Stimulated activated CD4-positive, alpha-beta T cell treated with anti-CD3 and anti-CD28 coated beads, Interleukin-12 subunit alpha, Interleukin-12 subunit beta, amount 100 ng/mL, for 24 hours (primary cell): ENCODE measurements at regions not wholly inside any gene's neighbourhood (a gene's known extent, or its start where the extent isn't known, plus 50 kb on each side); places are given as distances from the start of the nearest gene placed in this dataset.
A peak's percentile ranks its signal among the peaks of the same experiment; 100 is the strongest.
"Not testable (repeated sequence)": the region's sequence is repeated elsewhere in the genome, so short reads cannot be mapped to it uniquely, and the experiment has no call there.

ENCODE experiments used
- DNase-seq, 2 experiments: peaks; one replicate each; pipeline ENCODE4 v3.0.0-alpha.2; 2020; ENCODE audit warnings: low read depth in 2 of 2

DNA sequence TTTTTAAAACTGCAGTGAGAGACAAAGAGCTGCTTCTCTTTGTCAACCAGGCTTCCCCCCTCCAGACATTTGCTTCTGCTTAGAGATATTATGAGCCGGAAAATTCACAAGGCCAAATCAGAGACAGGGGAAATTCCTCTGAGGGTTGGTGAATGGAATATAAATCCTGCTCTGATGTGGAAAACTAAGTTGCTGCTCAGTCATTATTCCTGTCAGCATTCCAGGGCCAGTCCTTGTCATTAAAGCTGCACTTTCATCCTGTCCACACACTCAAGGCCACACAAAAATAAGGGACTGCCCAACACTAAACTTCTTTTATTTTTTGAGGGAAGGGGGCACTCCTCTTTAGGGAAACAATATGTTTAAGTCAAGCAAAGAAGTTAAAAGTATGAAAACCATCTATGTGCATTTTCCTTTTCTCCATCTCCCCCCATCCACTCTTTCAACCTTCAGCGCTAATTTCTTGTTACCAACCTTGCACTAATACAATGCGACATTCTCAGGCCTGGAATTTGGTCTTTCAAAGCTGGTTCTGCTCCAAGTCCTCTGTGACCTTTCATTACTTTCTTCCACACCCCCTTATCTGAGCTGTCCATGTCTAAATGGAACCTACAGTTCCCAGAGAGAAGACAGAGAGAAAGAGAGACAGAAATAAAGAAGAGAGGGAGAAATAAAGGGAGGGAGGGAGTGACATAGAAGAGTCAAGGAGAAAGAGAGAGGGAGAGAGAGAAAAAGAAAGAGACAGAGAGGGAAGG, 118.9 kb upstream of the S1PR3 start:
- DNase-seq = no peak

DNA sequence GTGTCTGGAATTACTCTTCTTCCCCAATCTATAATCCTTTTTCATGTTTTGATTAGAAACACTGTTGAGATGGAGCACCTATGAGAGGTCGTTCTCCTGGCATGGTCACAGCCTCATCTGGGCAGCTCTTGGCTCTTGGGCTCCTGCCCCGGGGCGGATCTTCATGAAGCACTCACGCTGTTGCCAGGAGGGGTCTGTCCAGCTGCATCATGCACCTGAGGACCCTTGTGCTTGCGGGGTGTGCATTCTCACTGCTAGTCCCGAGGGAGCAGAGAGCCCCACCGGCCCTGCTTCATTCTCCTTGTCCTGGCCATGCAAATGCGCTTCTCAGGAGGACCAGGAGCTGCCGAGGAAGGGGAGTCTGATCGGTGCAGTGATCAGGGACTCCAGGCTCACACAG, 117.6 kb upstream of the S1PR3 start:
- DNase-seq = no peak

GRCh38 chr9:88874391-88874790, 116.9 kb upstream of the S1PR3 start:
- no peak for DNase-seq

DNA sequence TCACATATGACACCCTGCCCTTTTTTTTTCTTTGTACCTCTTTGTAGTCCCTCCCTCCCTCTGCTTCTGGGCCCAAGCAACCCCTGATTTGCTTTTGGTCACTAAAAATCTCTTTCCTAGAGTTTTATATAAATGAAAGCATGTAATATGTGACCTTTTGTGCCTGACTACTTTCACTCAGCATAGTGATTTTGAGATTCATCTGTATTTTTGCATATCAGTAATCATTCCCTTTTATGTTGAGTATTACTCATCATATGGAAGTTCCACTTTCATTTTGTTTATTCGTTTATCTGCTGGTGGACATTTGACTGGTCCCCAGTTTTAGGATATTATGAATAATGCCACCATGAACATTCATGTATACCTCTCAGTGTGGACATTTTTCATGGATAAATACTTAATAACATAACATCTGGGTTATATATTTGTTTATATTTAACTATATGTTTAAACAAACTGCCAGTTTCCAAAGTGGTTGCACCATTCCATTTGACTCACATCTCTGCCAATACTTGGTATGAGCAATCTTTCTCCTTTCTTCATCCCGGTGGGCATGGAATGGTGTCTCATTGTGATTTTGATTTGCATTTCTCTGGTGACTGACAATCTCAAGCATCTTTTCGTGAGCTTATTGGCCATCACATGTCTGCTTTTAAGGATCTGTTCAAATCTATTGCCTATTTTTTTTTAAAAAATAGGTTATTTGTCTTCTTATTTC, 115.7 kb upstream of the S1PR3 start:
- no peak for DNase-seq

GRCh38 chr9:88880199-88880598, 111.1 kb upstream of the S1PR3 start:
- DNase-seq = no peak

DNA sequence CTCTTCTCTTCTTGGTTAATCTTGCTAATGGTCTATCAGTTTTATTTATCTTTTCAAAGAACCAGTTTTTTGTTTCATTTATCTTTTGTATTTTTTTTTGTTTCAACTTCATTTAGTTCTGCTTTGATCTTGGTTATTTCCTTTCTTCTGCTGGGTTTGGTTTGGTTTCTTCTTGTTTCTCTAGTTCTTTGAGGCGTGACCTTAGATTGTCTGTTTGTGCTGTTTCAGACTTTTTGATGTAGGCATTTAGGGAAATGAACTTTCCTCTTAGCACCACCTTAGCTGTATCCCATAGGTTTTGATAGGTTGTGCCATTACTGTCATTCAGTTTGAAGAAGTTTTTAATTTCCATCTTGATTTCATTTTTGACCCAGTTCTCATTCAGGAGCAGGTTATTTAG, 107.0 kb upstream of the S1PR3 start:
- not testable (repeated sequence) for DNase-seq

- not testable (repeated sequence) for DNase-seq
Observed at GRCh38 chr9:88886762-88887161, 104.5 kb upstream of the S1PR3 start.

- DNase-seq = no peak
Observed at GRCh38 chr9:88889386-88889785, 101.9 kb upstream of the S1PR3 start.

GRCh38 chr9:88890546-88890945, 100.7 kb upstream of the S1PR3 start:
- DNase-seq = no peak

GRCh38 chr9:88891040-88891439, 100.2 kb upstream of the S1PR3 start:
- DNase-seq = no peak

GRCh38 chr9:88892724-88893123, 98.5 kb upstream of the S1PR3 start:
- DNase-seq = no peak

DNA sequence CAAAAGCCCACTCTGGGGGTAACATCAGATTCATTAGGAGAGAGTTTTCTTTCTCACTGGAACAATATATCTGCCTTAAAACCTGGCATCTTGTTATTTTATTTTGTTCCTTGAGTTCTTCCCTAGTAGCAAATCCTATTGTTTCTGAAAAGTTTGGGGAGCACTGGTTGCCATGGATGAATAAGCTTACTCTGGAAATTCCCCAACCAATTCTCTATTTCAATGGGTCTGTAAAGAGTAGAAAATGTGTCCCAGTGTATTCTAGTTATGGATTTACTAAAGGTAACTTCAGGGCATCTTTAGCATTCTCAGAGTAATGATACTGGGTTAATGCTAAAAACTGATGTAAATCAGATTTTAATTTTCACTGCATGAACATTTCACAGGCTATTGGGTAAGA, 94.2 kb upstream of the S1PR3 start:
- DNase-seq = no peak

DNA sequence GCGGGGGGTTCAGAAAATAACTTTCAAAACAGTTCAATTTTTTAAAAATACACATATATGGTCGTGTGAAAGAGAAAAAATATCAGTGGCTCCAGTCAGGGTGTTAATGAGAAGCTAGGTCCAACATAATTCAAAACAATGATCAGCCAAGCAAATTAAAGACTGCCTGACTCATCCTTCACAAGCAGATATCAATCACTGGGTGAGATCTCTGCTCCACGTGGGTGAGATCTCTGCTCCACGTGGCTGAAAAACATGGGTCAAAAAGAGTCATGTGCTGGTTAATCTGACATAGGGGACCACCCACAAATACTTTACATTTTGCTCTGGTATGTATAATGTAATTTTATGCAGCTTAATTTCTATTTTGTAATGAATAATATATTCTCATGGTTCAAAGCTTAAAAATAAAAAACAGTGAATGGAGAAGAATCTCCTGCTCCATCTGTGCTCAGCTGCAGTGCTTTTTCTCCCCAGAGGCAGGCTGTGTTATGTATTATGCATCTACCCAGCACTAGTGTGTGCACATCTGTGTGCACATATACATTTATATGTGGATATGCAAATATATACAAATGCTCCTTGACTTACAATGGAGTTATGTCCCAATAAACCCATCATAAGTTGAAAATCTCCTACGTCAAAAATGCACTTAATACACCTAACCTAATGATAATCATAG, 93.1 kb upstream of the S1PR3 start:
- no peak for DNase-seq

DNA sequence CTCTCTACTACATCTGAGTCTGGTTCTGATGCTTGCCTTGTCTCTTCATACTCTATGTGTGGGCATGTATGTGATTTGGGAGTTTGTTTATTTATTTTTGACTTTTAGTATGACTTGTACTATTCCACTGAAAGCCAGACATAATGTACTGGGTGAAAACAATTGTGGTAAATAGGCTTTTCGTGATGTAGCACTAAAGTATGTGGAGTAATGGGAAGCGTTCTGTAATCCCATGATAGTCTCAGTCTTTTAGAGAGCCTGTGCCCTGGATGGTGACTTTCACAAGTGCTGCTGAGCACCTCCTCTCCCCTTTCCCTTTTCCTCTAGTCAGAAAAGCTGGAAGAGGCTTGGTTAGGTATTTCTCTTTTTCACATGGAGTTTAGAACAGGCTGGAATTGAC, 85.8 kb upstream of the S1PR3 start:
- DNase-seq = no peak

GRCh38 chr9:88915916-88916315, 75.4 kb upstream of the S1PR3 start:
- DNase-seq = no peak

- no peak for DNase-seq
Observed at GRCh38 chr9:88916894-88917293, 74.4 kb upstream of the S1PR3 start.

- DNase-seq = no peak
Observed at GRCh38 chr9:88917375-88917774, 73.9 kb upstream of the S1PR3 start.

DNA sequence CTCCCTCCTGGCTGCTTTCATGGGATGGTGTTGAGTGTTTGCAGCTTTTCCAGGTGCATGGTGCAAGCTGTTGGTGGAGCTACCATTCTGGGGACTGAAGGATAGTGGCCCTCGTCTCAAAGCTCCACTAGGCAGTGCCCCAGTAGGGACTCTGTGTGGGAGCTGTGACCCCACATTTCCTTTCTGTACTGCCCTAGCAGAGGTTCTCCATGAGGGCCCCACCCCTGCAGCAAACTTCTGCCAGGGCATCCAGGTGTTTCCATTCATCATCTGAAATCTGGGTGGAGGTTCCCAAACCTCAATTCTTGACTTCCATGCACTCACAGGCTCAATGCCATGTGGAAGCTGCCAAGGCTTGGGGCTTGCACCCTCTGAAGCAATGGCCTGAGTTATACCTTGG, 72.7 kb upstream of the S1PR3 start:
- not testable (repeated sequence) for DNase-seq

- no peak for DNase-seq
Observed at GRCh38 chr9:88920645-88921044, 70.6 kb upstream of the S1PR3 start.

- DNase-seq = peak; percentile 8 to 41
Observed at GRCh38 chr9:88922091-88922490, 69.2 kb upstream of the S1PR3 start.

DNA sequence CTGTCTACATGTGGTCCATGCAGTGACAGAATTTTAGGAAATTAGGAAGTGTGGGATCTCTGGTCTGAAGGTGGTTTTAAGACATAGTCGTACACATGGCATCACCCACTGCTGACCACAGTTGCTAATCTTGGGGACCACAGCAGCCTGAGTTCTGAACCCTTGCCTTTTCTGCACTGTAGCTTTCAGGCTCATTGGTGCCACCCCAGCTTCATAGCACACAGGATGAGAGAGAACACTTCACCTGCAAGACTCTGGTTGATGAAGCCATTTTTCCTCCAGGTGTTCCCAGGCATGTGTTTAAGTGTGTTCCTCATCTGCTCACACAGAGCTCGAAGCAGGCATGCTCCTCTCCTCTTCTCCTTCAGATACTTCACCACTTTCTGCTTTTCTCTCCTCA, 68.2 kb upstream of the S1PR3 start:
- DNase-seq = no peak

- DNase-seq = no peak
Observed at GRCh38 chr9:88923653-88924288, 67.5 kb upstream of the S1PR3 start.
